K562 (cell line): ENCODE measurements at regions not wholly inside any gene's neighbourhood (a gene's known extent, or its start where the extent isn't known, plus 50 kb on each side); places are given as distances from the start of the nearest gene placed in this dataset.

Experiments
- ATAC-seq: fragments of 200-7000 bp; cut with Tn5 transposase; 3 replicates; pipeline ENCODE4 v1.9.1; 2020; ENCODE audit warnings: moderate library complexity
- BruUV-seq: library from RNA; stranded (reverse); fragments of 400-500 nt; replicated peaks from 2 replicates; lab custom pipeline; 2021; lab: Mats Ljungman, UMichigan
- CTCF ChIA-PET: fragments of 300-600 bp; formaldehyde crosslinking; extraction: SDS; loops from one replicate; lab custom pipeline; 2021; ENCODE audit warnings: low intra/inter-chr PET ratio; lab: Yijun Ruan, JAX
- POLR2A ChIA-PET: fragments of 300-600, 350-650 bp; sonication (Branson Sonifier 250); formaldehyde crosslinking; extraction: SDS; loops from one replicate; lab custom pipeline; 2021; ENCODE audit warnings: antibody characterized with exemption, inconsistent platforms; lab: Yijun Ruan, JAX
- DNase-seq, 4 experiments: peaks; one replicate each; pipeline versions ENCODE4 v3.0.0 to v3.0.0-alpha.2; 2011 to 2018; ENCODE audit warnings: low spot score in 3 of 4, mixed read lengths in 3 of 4; ENCODE audit errors: extremely low read depth in 1 of 4
- FAIRE-seq: peaks from 2 replicates; lab custom pipeline; 2011; peaks lifted over from hg19 to GRCh38; lab: Jason Lieb, UNC
- H2AFZ ChIP-seq: 2 replicates; pipeline ENCODE4 v1.6.0; 2011; ENCODE audit warnings: low read depth, low read length, control low read depth, inconsistent platforms
- H3K27ac ChIP-seq: fragments of 200-600 bp; 3 replicates; pipeline ENCODE4 v1.8.0; 2011; ENCODE audit warnings: low read depth, mild to moderate bottlenecking, control low read depth, inconsistent platforms, low read length, moderate library complexity, mixed read lengths; ENCODE audit errors: extremely low read depth
- H3K27me3 ChIP-seq, 2 experiments: fragments of 300-600 bp in 1 of 2; 2 replicates in 1 of 2; 3 replicates in 1 of 2; pipeline versions ENCODE4 v1.6.0 to v1.8.0; 2011; ENCODE audit warnings: inconsistent platforms in 2 of 2, low read length in 2 of 2, mild to moderate bottlenecking in 1 of 2, mixed read lengths in 1 of 2, moderate library complexity in 1 of 2; ENCODE audit not compliant: control insufficient read depth in 2 of 2, insufficient read depth in 2 of 2
- H3K36me3 ChIP-seq: fragments of 300-600 bp; 3 replicates; pipeline ENCODE4 v1.8.0; 2011; ENCODE audit warnings: mild to moderate bottlenecking, low read length, inconsistent platforms; ENCODE audit not compliant: control insufficient read depth, insufficient read depth
- H3K4me1 ChIP-seq, 2 experiments: fragments of 200-600 bp in 1 of 2; replicated peaks in 1 of 2; 2 replicates in 1 of 2; 3 replicates in 1 of 2; pipeline versions ENCODE4 v1.5.1 to v1.8.0; 2011; ENCODE audit warnings: inconsistent platforms in 2 of 2, low read length in 2 of 2, mild to moderate bottlenecking in 1 of 2, mixed read lengths in 1 of 2, moderate library complexity in 1 of 2; ENCODE audit not compliant: control insufficient read depth in 2 of 2, insufficient read depth in 2 of 2
- H3K4me2 ChIP-seq: 2 replicates; pipeline ENCODE4 v1.6.1; 2011; ENCODE audit warnings: low read length, control low read depth, inconsistent platforms, mixed read lengths; ENCODE audit not compliant: insufficient read depth
- H3K4me3 ChIP-seq: fragments of 200-600 bp; sonication (generic), shearing (Covaris generic); 2 replicates; pipeline ENCODE4 v1.5.1; 2016; ENCODE audit warnings: control low read depth, inconsistent platforms
- H3K79me2 ChIP-seq: fragments of 200-600 bp; 3 replicates; pipeline ENCODE4 v1.8.0; 2011; ENCODE audit warnings: low read length, inconsistent platforms; ENCODE audit not compliant: control insufficient read depth, insufficient read depth
- H3K9ac ChIP-seq, 2 experiments: 2 replicates each; pipeline versions ENCODE4 v1.6.0 to v1.6.1; 2011; ENCODE audit warnings: low read depth in 2 of 2, low read length in 2 of 2, control low read depth in 1 of 2, inconsistent platforms in 1 of 2, mild to moderate bottlenecking in 1 of 2, mixed read lengths in 1 of 2; ENCODE audit not compliant: insufficient read depth in 1 of 2
- H3K9me1 ChIP-seq: one replicate; pipeline ENCODE4 v1.6.0; 2011; ENCODE audit warnings: inconsistent platforms, mild to moderate bottlenecking, low read length, moderate library complexity; ENCODE audit not compliant: control insufficient read depth, insufficient read depth
- H3K9me3 ChIP-seq: replicated peaks from 2 replicates; pipeline ENCODE4 v1.5.1; 2011; ENCODE audit warnings: low read depth, low read length, inconsistent platforms; ENCODE audit not compliant: control insufficient read depth, insufficient read depth
- H4K20me1 ChIP-seq: replicated peaks from 2 replicates; pipeline ENCODE4 v1.6.1; 2011; ENCODE audit warnings: low read length, inconsistent platforms, mixed read lengths; ENCODE audit not compliant: control insufficient read depth, insufficient read depth
- IRF2 ChIP-seq: sonication (generic); formaldehyde crosslinking; IDR thresholded peaks from 2 replicates; pipeline ENCODE4 v1.8.1; 2022; ENCODE audit warnings: mild to moderate bottlenecking, missing genetic modification reagents
- MCM7 ChIP-seq, 2 experiments: fragments of 450-650 bp; IDR thresholded peaks; 2 replicates each; pipeline ENCODE4 v1.6.1; 2016 to 2018
- NUFIP1 ChIP-seq: fragments of 450-650 bp; IDR thresholded peaks from 2 replicates; pipeline ENCODE4 v1.6.1; 2018; ENCODE audit not compliant: partially characterized antibody
- ZNF224 ChIP-seq: sonication (generic); formaldehyde crosslinking; IDR thresholded peaks from 2 replicates; pipeline ENCODE4 v1.8.0; 2022; ENCODE audit warnings: mild to moderate bottlenecking, missing genetic modification reagents
- whole genome bisulfite sequencing: fragments of 100-300 bp; shearing (Covaris generic); methylation state at CpG from one replicate; pipeline ENCODE4 v1.1.6; 2016; ENCODE audit warnings: low coverage, mixed read lengths; ENCODE audit not compliant: insufficient coverage; ENCODE audit errors: missing lambda C conversion rate; 5-methylcytosine and 5-hydroxymethylcytosine counted together
- in situ Hi-C: fragments of 300-500 bp; cut with MboI; formaldehyde crosslinking; loops from 4 replicates; pipeline ENCODE4 v1.15.0; 2018; ENCODE audit warnings: inconsistent platforms, mixed read lengths
- intact Hi-C: fragments of 100-400 bp; cut with micrococcal nuclease; formaldehyde crosslinking; loops from 2 replicates; pipeline ENCODE4 v1.14.2; 2022
- TF ChIP-seq, protein P1 (sequence below): IDR thresholded peaks from 2 replicates; pipeline ENCODE4 v1.6.1; 2014; ENCODE audit warnings: antibody characterized with exemption
- TF ChIP-seq, protein P2 (sequence below): sonication (generic); formaldehyde crosslinking; IDR thresholded peaks from 2 replicates; pipeline ENCODE4 v1.8.0; 2023; ENCODE audit warnings: mild to moderate bottlenecking, missing genetic modification reagents

DNA sequence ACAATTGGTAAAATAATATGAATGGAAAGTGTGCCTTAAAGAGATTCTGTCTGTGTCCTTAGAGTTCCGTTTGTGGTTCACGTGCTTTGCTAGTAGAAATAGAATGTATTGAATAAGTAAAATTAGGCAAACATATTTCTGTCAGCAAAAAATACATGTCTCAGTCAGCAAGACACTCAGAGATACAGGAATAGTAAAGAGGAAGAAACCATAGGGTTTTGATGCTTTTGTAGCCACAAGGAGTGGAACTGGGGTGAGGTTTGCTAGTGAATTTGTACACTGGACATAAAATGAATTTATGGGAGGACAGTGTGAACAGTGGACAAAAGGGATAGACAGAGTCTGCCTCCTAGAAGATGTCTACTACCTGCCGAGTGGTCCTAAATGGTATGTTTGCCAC, 289.2 kb upstream of the NRP1 start:
- H3K4me2 ChIP-seq, result no peak overlapping the region
- no peak overlapping the region for H3K9ac ChIP-seq
- H3K4me3 ChIP-seq, result no peak overlapping the region
- TF ChIP-seq, protein P1, sequence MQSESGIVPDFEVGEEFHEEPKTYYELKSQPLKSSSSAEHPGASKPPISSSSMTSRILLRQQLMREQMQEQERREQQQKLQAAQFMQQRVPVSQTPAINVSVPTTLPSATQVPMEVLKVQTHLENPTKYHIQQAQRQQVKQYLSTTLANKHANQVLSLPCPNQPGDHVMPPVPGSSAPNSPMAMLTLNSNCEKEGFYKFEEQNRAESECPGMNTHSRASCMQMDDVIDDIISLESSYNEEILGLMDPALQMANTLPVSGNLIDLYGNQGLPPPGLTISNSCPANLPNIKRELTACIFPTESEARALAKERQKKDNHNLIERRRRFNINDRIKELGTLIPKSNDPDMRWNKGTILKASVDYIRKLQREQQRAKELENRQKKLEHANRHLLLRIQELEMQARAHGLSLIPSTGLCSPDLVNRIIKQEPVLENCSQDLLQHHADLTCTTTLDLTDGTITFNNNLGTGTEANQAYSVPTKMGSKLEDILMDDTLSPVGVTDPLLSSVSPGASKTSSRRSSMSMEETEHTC, result no peak
- TF ChIP-seq ZNF224 (CRISPR knock-in tag), result no peak
- TF ChIP-seq, protein P2, sequence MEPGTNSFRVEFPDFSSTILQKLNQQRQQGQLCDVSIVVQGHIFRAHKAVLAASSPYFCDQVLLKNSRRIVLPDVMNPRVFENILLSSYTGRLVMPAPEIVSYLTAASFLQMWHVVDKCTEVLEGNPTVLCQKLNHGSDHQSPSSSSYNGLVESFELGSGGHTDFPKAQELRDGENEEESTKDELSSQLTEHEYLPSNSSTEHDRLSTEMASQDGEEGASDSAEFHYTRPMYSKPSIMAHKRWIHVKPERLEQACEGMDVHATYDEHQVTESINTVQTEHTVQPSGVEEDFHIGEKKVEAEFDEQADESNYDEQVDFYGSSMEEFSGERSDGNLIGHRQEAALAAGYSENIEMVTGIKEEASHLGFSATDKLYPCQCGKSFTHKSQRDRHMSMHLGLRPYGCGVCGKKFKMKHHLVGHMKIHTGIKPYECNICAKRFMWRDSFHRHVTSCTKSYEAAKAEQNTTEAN (CRISPR knock-in tag), result no peak
- no peak for TF ChIP-seq IRF2
- TF ChIP-seq MCM7 (IDR thresholded peaks at IDR 0.05), result no peak
- TF ChIP-seq NUFIP1, result no peak
- no peak for DNase-seq
- no peaks in the 10 kb centered on the region for H3K27me3 ChIP-seq
- whole genome bisulfite sequencing, result 0% methylated on average over 3 of the region's 3 CpGs
- no peaks in the 10 kb centered on the region; a peak in 1 of 5 replicates for H3K4me1 ChIP-seq
- ATAC-seq, result no peak
- no peak overlapping the region for H3K27ac ChIP-seq
- ChIA-PET CTCF (no interaction called here), POLR2A (no interaction called here)
- no peak overlapping the region for H2AFZ ChIP-seq
- no peaks in the 10 kb centered on the region for H3K9me1 ChIP-seq
- intact Hi-C loops (no loop called here), in situ Hi-C loops (no loop called here)
- no peaks in the 10 kb centered on the region for H4K20me1 ChIP-seq
- no peak for FAIRE-seq
- no peaks in the 10 kb centered on the region for H3K79me2 ChIP-seq
- no peaks in the 10 kb centered on the region for H3K36me3 ChIP-seq
- BruUV-seq, result no TSS peak
- H3K9me3 ChIP-seq, result no peaks in the 10 kb centered on the region
